ENCODE measurements at regions not wholly inside any gene's neighbourhood (a gene's known extent, or its start where the extent isn't known, plus 50 kb on each side); places are given as distances from the start of the nearest gene placed in this dataset.

GRCh38 chr4:160257318-160257717 is 1154.4 kb downstream of the RAPGEF2 start:
- no peak for TF ChIP-seq ZNF274 (IDR thresholded peaks at IDR 0.05; ENCODE audit: low read depth, low read length)
- H3K4me3 ChIP-seq (ENCODE audit: low read length) = no peak overlapping the region

- no peak overlapping the region for H3K4me3 ChIP-seq (ENCODE audit: low read length)
- TF ChIP-seq ZNF274 (IDR thresholded peaks at IDR 0.05; ENCODE audit: low read depth, low read length) = no peak
Observed at GRCh38 chr4:160265014-160265413, 1162.1 kb downstream of the RAPGEF2 start.

GRCh38 chr4:160265836-160266235 is 1163.0 kb downstream of the RAPGEF2 start:
- TF ChIP-seq ZNF274 (IDR thresholded peaks at IDR 0.05; ENCODE audit: low read depth, low read length) = no peak
- H3K4me3 ChIP-seq (ENCODE audit: low read length) = no peak overlapping the region

- no peak overlapping the region for H3K4me3 ChIP-seq (ENCODE audit: low read length)
- no peak for TF ChIP-seq ZNF274 (IDR thresholded peaks at IDR 0.05; ENCODE audit: low read depth, low read length)
Observed at GRCh38 chr4:160276785-160277325, 1174.0 kb downstream of the RAPGEF2 start.

- no peak for TF ChIP-seq ZNF274 (IDR thresholded peaks at IDR 0.05; ENCODE audit: low read depth, low read length)
- H3K4me3 ChIP-seq (ENCODE audit: low read length) = no peak overlapping the region
Observed at GRCh38 chr4:160283081-160283480, 1180.2 kb downstream of the RAPGEF2 start.

GRCh38 chr4:160284516-160284915 is 1181.6 kb downstream of the RAPGEF2 start:
- H3K4me3 ChIP-seq (ENCODE audit: low read length) = no peak overlapping the region
- TF ChIP-seq ZNF274 (IDR thresholded peaks at IDR 0.05; ENCODE audit: low read depth, low read length) = no peak

- no peak overlapping the region for H3K4me3 ChIP-seq (ENCODE audit: low read length)
- TF ChIP-seq ZNF274 (IDR thresholded peaks at IDR 0.05; ENCODE audit: low read depth, low read length) = no peak
Observed at GRCh38 chr4:160286051-160286450, 1183.2 kb downstream of the RAPGEF2 start.

- TF ChIP-seq ZNF274 (IDR thresholded peaks at IDR 0.05; ENCODE audit: low read depth, low read length) = no peak
- H3K4me3 ChIP-seq (ENCODE audit: low read length) = no peak overlapping the region
Observed at GRCh38 chr4:160296476-160296875, 1193.6 kb downstream of the RAPGEF2 start.

GRCh38 chr4:160299177-160299576 is 1196.3 kb downstream of the RAPGEF2 start:
- H3K4me3 ChIP-seq (ENCODE audit: low read length) = no peak overlapping the region
- no peak for TF ChIP-seq ZNF274 (IDR thresholded peaks at IDR 0.05; ENCODE audit: low read depth, low read length)

- no peak overlapping the region for H3K4me3 ChIP-seq (ENCODE audit: low read length)
- no peak for TF ChIP-seq ZNF274 (IDR thresholded peaks at IDR 0.05; ENCODE audit: low read depth, low read length)
Observed at GRCh38 chr4:160299608-160300007, 1196.7 kb downstream of the RAPGEF2 start.

GRCh38 chr4:160316036-160316435 is 1213.2 kb downstream of the RAPGEF2 start:
- H3K4me3 ChIP-seq (ENCODE audit: low read length) = no peak overlapping the region
- no peak for TF ChIP-seq ZNF274 (IDR thresholded peaks at IDR 0.05; ENCODE audit: low read depth, low read length)

- H3K4me3 ChIP-seq (ENCODE audit: low read length) = no peak overlapping the region
- TF ChIP-seq ZNF274 (IDR thresholded peaks at IDR 0.05; ENCODE audit: low read depth, low read length) = no peak
Observed at GRCh38 chr4:160318567-160319220, 1215.8 kb downstream of the RAPGEF2 start.

GRCh38 chr4:160319221-160319867 is 1216.5 kb downstream of the RAPGEF2 start:
- no peak for TF ChIP-seq ZNF274 (IDR thresholded peaks at IDR 0.05; ENCODE audit: low read depth, low read length)
- no peak overlapping the region for H3K4me3 ChIP-seq (ENCODE audit: low read length)

GRCh38 chr4:160319868-160320260 is 1217.0 kb downstream of the RAPGEF2 start:
- no peak overlapping the region for H3K4me3 ChIP-seq (ENCODE audit: low read length)
- no peak for TF ChIP-seq ZNF274 (IDR thresholded peaks at IDR 0.05; ENCODE audit: low read depth, low read length)

GRCh38 chr4:160326110-160326509 is 1223.2 kb downstream of the RAPGEF2 start:
- H3K4me3 ChIP-seq (ENCODE audit: low read length) = no peak overlapping the region
- TF ChIP-seq ZNF274 (IDR thresholded peaks at IDR 0.05; ENCODE audit: low read depth, low read length) = no peak

All from GM08714 (cell line).